Activated CD4-positive, alpha-beta memory T cell treated with anti-CD3 and anti-CD28 coated beads for 36 hours (primary cell): ENCODE measurements at regions not wholly inside any gene's neighbourhood (a gene's known extent, or its start where the extent isn't known, plus 50 kb on each side); places are given as distances from the start of the nearest gene placed in this dataset.

Experiments used
- CTCF ChIA-PET: fragments of 350-600 bp; sonication (Branson Sonifier 250); formaldehyde crosslinking; loops from one replicate; lab custom pipeline; 2021; ENCODE audit warnings: antibody characterized with exemption, inconsistent platforms; lab: Charles Lee
- POLR2A ChIA-PET: fragments of 350-600 bp; sonication (Branson Sonifier 250); formaldehyde crosslinking; loops from one replicate; lab custom pipeline; 2021; ENCODE audit warnings: antibody characterized with exemption; lab: Charles Lee
- DNase-seq: peaks from one replicate; pipeline ENCODE4 v3.0.0-alpha.2; 2020
- H3K27ac Mint-ChIP-seq: one replicate; pipeline ENCODE4 v1.8.0; 2021; ENCODE audit warnings: mixed read lengths
- H3K27me3 Mint-ChIP-seq: one replicate; pipeline ENCODE4 v1.8.0; 2021; ENCODE audit warnings: mixed read lengths
- H3K36me3 Mint-ChIP-seq: one replicate; pipeline ENCODE4 v1.8.0; 2021; ENCODE audit warnings: mixed read lengths
- H3K4me1 Mint-ChIP-seq: one replicate; pipeline ENCODE4 v1.8.0; 2021; ENCODE audit warnings: low read depth, mixed read lengths
- H3K4me3 Mint-ChIP-seq: one replicate; pipeline ENCODE4 v1.8.0; 2021; ENCODE audit warnings: mild to moderate bottlenecking, mixed read lengths
- H3K9me3 Mint-ChIP-seq: one replicate; pipeline ENCODE4 v1.8.0; 2021; ENCODE audit warnings: mixed read lengths
- intact Hi-C: fragments of 100-400 bp; cut with micrococcal nuclease; formaldehyde crosslinking; loops from one replicate; pipeline ENCODE4 v1.15.1; 2023

DNA sequence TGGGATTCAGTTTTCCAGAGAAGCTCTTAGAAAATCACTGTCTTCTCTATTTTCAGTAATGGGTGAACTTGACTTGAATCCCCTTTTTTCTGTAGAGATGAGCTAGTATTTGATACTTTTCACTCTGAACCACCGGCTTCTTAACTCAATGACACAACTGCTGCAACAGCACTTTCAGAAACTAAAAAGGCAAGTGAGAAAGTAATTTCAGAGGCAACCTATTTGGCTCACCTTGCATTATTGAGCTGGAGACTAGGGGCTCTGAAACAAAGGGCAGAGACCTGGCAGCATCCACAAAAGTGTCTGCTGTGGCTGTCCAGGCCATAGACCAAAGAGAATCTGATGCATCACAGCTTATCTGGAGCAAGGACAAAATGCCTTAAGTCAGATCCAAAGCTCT is 289.8 kb upstream of the IRAK1BP1 start:
- no peaks in the 10 kb centered on the region for H3K27me3 Mint-ChIP-seq
- DNase-seq, result no peak
- H3K9me3 Mint-ChIP-seq, result peaks cover 6% of the 10 kb centered on the region
- no peaks in the 10 kb centered on the region for H3K4me1 Mint-ChIP-seq
- H3K27ac Mint-ChIP-seq, result no peak overlapping the region
- ChIA-PET CTCF (no interaction called here), POLR2A (no interaction called here)
- no peak overlapping the region for H3K4me3 Mint-ChIP-seq
- intact Hi-C loops, result no loop called here
- no peaks in the 10 kb centered on the region for H3K36me3 Mint-ChIP-seq

DNA sequence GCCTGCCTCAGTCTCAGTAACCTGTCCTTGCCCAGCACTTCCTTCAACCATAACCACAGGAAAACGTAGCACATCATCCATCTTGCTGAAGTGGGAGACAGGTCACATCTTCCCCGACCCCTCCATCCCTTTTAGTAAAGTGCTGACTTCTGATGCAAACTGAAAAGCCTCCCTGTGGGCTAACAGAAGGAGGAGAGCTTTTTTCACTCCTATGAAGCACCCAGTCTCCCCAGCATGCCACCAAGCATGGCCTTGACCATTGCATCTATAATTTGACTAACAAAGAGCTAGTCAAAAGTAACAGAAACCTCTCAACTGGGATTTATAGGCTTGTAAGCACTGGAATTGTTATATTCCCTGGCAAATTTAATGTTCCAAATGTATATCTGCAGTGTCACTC is 288.9 kb upstream of the IRAK1BP1 start:
- Mint-ChIP-seq H3K27ac (no peak overlapping the region), H3K4me1 (no peaks in the 10 kb centered on the region), H3K27me3 (no peaks in the 10 kb centered on the region), H3K9me3 (no peaks in the 10 kb centered on the region), H3K36me3 (no peaks in the 10 kb centered on the region), H3K4me3 (no peak overlapping the region)
- intact Hi-C loops, result no loop called here
- CTCF ChIA-PET, result no interaction called here
- POLR2A ChIA-PET, result no interaction called here
- DNase-seq, result no peak

DNA sequence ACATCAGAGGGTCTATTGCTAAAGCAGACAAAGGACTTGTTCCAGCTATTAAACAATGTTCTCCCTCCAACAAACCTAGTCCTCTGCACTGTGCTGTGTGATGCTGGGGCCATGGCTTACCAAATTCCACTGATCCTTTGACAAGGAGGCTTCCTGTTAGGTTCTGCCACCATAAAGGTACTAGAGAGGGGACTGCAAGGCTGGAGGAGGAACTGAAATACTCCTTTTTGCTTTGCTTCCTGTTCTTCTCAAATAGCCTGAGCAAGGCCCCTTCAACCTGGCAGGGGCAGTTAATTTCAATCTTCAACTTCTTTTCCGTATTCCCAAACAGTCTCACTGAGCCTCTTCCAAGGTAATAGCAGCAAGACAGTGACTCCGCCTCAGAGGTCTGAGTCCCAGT is 286.4 kb upstream of the IRAK1BP1 start:
- H3K4me3 Mint-ChIP-seq, result no peak overlapping the region
- CTCF ChIA-PET, result no interaction called here

DNA sequence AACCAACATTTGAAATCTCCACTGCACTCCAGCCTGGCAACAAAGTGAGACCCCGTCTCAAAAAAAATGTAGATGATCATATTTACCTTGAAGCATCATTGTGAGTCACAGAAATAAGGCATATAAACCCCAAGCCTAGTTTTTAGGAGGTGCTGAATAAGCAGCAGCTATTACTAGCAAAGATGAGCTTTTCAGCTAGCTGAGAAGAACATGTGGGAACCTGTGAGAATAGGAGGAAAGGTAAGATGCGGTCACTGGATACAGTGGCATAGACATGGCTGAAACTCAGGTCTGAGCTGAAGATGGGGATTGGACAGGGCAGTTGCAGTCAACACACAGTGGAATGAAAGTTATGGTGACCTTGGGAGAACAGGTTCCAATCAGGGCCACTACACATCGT is 284.3 kb upstream of the IRAK1BP1 start:
- Mint-ChIP-seq H3K4me3 (no peak overlapping the region), H3K4me1 (no peaks in the 10 kb centered on the region), H3K9me3 (no peaks in the 10 kb centered on the region), H3K27ac (no peak overlapping the region), H3K27me3 (no peaks in the 10 kb centered on the region), H3K36me3 (no peaks in the 10 kb centered on the region)
- intact Hi-C loops, result no loop called here
- CTCF ChIA-PET, result no interaction called here
- DNase-seq, result no peak
- POLR2A ChIA-PET, result no interaction called here

More for the DNA sequence above, 286.4 kb upstream of the IRAK1BP1 start:
- H3K9me3 Mint-ChIP-seq, result no peaks in the 10 kb centered on the region
- no peaks in the 10 kb centered on the region for H3K4me1 Mint-ChIP-seq
- H3K27me3 Mint-ChIP-seq, result no peaks in the 10 kb centered on the region
- no peak for DNase-seq
- H3K36me3 Mint-ChIP-seq, result no peaks in the 10 kb centered on the region
- H3K27ac Mint-ChIP-seq, result no peak overlapping the region
- POLR2A ChIA-PET, result no interaction called here
- intact Hi-C loops, result no loop called here

DNA sequence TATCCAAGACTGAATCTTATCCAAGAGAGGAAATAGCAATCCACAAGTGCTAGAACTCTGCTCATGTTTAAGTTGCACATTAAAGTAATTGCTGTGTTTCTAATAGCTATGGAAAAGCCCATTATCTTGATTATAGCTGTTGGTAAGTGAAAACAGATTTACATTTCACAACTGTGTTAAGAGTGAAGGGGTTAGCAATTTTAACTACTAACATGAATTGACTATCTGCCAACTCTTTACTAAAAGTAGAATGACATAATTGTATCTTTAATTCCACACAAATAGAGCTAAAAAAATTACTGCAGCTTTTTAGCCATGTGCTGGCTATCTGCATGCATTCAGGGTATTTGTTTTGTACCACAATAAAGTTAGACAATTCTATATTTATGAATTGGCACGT is 277.9 kb upstream of the IRAK1BP1 start:
- Mint-ChIP-seq H3K9me3 (no peaks in the 10 kb centered on the region), H3K36me3 (no peaks in the 10 kb centered on the region), H3K27me3 (no peaks in the 10 kb centered on the region), H3K4me1 (no peaks in the 10 kb centered on the region), H3K27ac (no peak overlapping the region), H3K4me3 (no peak overlapping the region)
- intact Hi-C loops, result no loop called here
- ChIA-PET POLR2A (no interaction called here), CTCF (no interaction called here)
- no peak for DNase-seq

DNA sequence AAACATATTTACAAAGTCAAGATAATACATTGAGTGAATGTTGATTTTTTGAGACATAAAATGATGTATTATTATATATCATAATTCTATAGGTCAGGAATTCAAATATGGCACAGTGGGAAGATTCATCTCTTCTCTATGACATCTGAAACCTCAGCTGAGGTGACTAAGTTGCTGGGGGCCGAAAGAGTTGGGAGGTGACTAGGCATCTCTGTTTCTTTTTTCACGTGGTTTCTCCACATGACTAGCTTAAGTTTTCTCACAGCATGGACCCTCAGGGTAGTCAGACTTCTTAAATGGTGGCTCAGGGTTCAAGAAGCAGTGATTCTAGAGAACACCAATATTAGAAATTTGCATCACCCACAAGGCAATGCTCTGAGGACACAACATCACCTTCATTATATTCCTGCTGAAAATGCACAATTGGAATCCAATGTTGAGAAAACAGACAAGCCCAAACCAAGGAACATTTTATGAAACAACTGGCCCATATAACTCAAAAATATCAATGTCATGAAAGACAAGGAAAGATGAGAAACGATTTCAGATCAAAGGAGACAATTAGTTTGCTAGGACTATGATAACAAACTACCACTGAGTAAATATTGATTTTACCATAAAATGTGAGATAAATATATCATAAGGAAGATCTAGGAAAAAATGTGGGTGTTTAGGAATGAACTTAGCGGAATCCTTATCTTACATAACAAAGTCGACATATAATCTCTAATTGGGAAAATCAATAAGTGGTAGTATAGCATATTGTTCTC is 273.3 kb upstream of the IRAK1BP1 start:
- ChIA-PET POLR2A (no interaction called here), CTCF (interaction anchor here (0.7 kb wide), 1 partner anchor 21 kb away, joined by 3 read pairs; no protein-coding TSS in a partner anchor)
- Mint-ChIP-seq H3K36me3 (no peaks in the 10 kb centered on the region), H3K27ac (no peak overlapping the region), H3K9me3 (no peaks in the 10 kb centered on the region), H3K27me3 (no peaks in the 10 kb centered on the region), H3K4me3 (no peak overlapping the region), H3K4me1 (no peaks in the 10 kb centered on the region)
- no peak for DNase-seq
- intact Hi-C loops, result no loop called here

DNA sequence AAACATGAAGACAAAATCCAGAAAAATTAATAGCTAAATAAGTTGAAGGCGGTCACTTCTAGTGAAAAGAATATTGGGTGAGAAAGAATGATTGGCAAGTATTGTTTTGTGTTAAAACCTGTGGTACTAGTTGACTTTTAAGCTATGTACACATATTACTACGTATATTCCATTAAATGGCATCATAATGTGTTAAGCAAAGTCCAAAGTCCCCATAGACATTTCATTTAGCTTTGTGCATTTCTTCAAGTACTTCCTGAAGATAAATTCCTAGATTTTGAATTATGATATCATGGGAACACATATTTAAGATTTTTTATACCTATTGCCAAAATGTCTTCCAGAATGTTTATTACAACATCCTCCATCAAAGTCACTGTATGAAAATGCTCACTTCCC is 272.7 kb upstream of the IRAK1BP1 start:
- Mint-ChIP-seq H3K4me3 (no peak overlapping the region), H3K27me3 (no peaks in the 10 kb centered on the region), H3K9me3 (no peaks in the 10 kb centered on the region), H3K27ac (no peak overlapping the region), H3K36me3 (no peaks in the 10 kb centered on the region), H3K4me1 (no peaks in the 10 kb centered on the region)
- no peak for DNase-seq
- ChIA-PET POLR2A (no interaction called here), CTCF (interaction anchor here (0.7 kb wide), 1 partner anchor 20 kb away, joined by 3 read pairs; no protein-coding TSS in a partner anchor)
- intact Hi-C loops, result no loop called here

DNA sequence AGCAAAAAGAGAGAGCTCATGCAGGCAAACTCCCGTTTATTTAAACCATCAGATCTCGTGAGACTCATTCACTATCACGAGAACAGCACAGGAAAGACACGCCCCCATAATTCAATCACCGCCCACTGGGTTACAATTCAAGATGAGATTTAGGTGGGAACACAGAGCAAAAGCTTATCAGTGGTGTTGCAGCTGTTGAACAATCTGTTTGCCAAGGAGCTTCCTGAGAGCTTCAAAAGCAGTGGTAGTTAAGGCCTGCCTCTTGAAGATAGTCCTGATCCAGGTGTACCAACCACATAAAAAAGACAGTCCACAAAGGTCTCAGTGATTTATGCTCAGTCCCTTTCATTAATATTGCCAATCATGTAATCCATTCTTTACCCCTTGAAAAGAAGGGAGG is 269.4 kb upstream of the IRAK1BP1 start:
- Mint-ChIP-seq H3K27ac (no peak overlapping the region), H3K36me3 (no peaks in the 10 kb centered on the region), H3K27me3 (no peaks in the 10 kb centered on the region), H3K4me1 (no peaks in the 10 kb centered on the region), H3K9me3 (no peaks in the 10 kb centered on the region), H3K4me3 (no peak overlapping the region)
- POLR2A ChIA-PET, result no interaction called here
- DNase-seq, result no peak
- CTCF ChIA-PET, result no interaction called here
- intact Hi-C loops, result no loop called here

DNA sequence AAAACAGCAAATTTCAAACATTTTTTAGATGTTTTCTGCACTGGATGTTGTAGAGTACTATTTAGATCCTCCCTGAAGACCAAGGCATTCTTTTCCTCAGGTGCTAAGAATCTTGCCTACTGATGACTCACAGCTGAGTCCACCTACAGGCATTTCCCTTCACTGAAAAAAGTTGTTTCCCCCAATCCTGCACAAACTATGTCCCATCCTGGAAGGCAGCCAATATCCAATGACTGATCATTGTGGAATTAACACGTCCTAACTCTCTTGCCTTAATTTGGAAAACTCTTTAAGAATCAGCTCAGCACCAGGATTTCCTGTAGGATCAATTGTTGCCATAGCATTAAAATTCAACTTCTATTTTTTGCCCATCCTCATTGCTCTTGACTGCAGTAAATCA is 268.4 kb upstream of the IRAK1BP1 start:
- no peaks in the 10 kb centered on the region for H3K4me1 Mint-ChIP-seq
- CTCF ChIA-PET, result no interaction called here
- POLR2A ChIA-PET, result no interaction called here
- intact Hi-C loops, result no loop called here
- no peaks in the 10 kb centered on the region for H3K9me3 Mint-ChIP-seq
- H3K4me3 Mint-ChIP-seq, result no peak overlapping the region
- DNase-seq, result no peak
- H3K27ac Mint-ChIP-seq, result no peak overlapping the region
- no peaks in the 10 kb centered on the region for H3K27me3 Mint-ChIP-seq
- no peaks in the 10 kb centered on the region for H3K36me3 Mint-ChIP-seq

DNA sequence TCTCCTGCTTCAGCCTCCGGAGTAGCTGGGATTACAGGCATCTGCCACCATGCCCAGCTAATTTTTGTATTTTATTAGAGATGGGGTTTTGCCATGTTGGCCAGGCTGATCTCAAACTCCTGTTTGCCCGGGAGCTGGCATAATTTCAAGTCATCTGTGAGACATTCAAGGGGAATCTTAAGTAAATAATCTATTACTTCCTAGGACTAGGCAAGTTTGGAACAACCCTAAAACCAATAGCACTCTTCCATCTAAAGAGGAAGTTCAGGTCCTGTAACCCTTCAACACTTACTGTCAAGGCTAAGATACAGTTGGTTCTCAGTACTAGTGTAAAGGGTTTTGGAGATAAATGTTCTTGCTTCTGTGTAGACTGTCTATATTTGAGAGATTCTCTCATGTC is 267.8 kb upstream of the IRAK1BP1 start:
- POLR2A ChIA-PET, result no interaction called here

DNA sequence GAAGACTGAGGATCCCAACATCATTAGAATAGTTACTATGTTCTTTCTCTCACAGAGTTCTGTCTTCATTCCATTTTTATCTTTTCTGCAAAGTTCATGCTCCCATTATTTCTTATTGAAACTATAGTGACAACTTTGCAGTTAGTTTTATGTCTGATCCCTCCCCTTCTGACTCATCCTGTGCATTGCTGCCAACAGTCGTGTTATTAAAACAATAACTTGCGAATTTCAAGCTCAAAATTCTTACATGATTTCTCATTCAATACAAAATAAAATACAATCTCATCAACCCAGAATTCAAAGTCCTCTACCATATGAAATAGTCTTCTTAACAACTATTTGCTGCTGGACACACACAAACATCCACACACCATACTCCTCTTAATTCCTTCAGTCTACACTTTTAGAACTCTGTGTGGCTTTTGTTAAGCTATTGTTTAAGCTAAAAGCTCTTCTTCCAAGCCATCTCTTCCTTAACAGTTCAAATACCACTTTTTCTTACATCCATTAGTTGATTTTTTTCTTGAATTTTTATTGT is 261.4 kb upstream of the IRAK1BP1 start:
- H3K27ac Mint-ChIP-seq, result no peak overlapping the region
- ChIA-PET CTCF (no interaction called here), POLR2A (no interaction called here)
- H3K9me3 Mint-ChIP-seq, result no peaks in the 10 kb centered on the region
- no peaks in the 10 kb centered on the region for H3K27me3 Mint-ChIP-seq
- H3K4me3 Mint-ChIP-seq, result no peak overlapping the region
- intact Hi-C loops, result no loop called here
- H3K36me3 Mint-ChIP-seq, result no peaks in the 10 kb centered on the region
- H3K4me1 Mint-ChIP-seq, result no peaks in the 10 kb centered on the region
- DNase-seq, result no peak

More for the DNA sequence above, 267.8 kb upstream of the IRAK1BP1 start:
- Mint-ChIP-seq H3K4me1 (no peaks in the 10 kb centered on the region), H3K27ac (no peak overlapping the region), H3K4me3 (no peak overlapping the region), H3K9me3 (no peaks in the 10 kb centered on the region), H3K36me3 (no peaks in the 10 kb centered on the region), H3K27me3 (no peaks in the 10 kb centered on the region)
- DNase-seq, result no peak
- CTCF ChIA-PET, result no interaction called here
- intact Hi-C loops, result no loop called here

DNA sequence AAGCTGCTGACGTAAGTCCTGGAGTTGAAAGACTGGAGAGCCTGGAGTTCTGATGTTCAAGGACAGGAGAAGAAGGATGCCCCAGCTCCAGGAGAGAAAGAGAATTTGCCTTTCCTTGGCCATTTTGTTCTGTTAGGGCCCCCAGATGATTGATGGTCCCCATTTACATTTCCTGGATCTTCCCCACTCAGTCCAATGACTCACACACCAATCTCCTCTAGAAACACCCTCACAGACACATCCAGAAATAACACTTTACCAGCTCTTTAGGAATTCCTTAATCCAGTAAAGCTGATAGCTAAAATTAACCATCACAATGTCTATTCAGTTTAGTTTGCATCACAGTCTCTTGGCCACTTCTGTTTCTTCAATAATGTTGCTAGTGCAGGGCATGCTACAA is 260.2 kb upstream of the IRAK1BP1 start:
- Mint-ChIP-seq H3K4me1 (no peaks in the 10 kb centered on the region), H3K9me3 (no peaks in the 10 kb centered on the region), H3K27me3 (no peaks in the 10 kb centered on the region), H3K4me3 (no peak overlapping the region), H3K27ac (no peak overlapping the region), H3K36me3 (no peaks in the 10 kb centered on the region)
- no peak for DNase-seq
- ChIA-PET CTCF (no interaction called here), POLR2A (no interaction called here)
- intact Hi-C loops, result no loop called here

DNA sequence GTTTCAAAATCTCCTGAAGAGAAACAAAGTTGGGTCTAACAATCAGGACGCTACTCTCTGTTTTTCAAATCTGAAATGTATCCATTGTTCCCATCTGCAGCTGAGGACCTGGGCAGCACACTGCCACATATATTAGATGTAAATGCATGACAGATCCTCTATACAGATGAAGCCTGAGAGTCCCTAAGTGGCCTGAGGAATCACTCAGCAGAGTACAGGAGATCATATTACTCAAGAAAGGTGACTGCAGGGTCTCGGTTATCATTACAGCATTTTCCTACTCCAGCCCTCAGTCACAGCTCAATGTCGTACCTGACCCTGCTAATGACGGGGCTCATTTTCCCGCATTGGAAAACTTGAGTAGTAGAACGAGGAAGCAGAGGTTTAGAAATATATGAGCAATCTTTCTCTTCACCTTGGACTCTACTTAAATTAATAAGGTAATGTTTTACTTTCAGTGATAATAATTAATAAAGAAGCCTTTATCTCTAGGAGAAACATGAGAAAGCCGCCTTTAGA is 256.2 kb upstream of the IRAK1BP1 start:
- Mint-ChIP-seq H3K4me1 (no peaks in the 10 kb centered on the region), H3K36me3 (no peaks in the 10 kb centered on the region), H3K9me3 (no peaks in the 10 kb centered on the region), H3K4me3 (no peak overlapping the region), H3K27ac (no peak overlapping the region), H3K27me3 (no peaks in the 10 kb centered on the region)
- intact Hi-C loops, result no loop called here
- CTCF ChIA-PET, result interaction anchor here (1.3 kb wide), 2 partner anchors 9 to 18 kb away, joined by 3 to 4 read pairs; no protein-coding TSS in a partner anchor
- DNase-seq, result no peak
- POLR2A ChIA-PET, result no interaction called here
